GM21390 (cell line): ENCODE measurements at regions not wholly inside any gene's neighbourhood (a gene's known extent, or its start where the extent isn't known, plus 50 kb on each side); places are given as distances from the start of the nearest gene placed in this dataset.

Source experiments
- ATAC-seq: cut with Tn5 transposase; IDR thresholded peaks from one replicate; pipeline ENCODE4 v1.9.1; 2021; ENCODE audit not compliant: unreplicated experiment

DNA sequence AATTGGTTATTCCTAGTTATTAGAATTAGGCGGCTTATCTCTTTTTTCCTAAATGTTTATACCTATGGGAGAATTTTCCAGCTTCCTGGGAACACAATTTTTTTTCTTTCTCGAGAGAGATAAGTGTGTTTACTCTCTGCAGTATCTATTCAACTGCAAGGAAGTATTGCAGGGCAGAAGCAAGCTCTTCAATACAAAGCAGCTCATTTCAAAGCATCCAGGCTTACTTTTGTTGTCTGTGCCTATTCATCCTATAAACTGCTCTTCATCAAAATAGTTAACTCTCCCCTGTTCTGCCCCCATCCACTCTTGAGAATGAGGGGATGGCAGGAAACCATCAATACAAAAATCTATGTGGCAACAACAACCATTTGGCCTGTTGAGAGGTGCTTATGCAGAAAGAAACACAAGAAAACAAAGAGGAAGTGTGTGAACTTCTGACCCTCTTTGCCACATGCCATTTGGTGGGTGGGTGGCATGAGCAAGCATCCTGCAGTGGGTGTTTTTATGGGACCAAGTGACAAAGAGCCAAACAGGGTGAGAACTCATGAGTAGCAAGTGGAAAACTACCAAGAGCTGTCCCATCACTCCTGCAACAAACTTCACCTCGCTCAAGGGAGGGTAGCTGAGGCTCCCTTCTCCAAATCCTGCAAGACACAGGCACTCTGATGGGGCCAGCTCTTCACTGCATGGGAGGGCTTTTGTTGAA lies 50.6 kb upstream of the MRPS6 start:
- ATAC-seq = no peak

DNA sequence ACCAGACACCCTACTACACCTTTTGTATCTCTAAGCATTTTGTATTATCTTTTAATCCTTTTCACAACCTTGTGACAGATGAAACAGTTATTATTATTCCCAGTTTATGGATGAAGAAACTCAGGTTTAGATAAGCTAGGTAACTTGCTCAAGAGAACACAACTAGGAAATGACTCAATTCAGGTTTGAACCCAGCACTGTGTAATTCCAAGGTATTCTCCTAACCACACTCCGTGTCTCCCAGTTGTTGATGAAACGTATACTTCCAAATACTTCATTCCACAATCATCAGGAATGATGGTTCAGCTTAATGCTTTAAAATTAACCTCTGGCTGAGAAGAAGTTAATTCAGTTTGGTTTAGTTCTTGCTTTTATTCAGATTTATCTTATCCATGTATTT lies 51.7 kb upstream of the MRPS6 start:
- no peak for ATAC-seq

DNA sequence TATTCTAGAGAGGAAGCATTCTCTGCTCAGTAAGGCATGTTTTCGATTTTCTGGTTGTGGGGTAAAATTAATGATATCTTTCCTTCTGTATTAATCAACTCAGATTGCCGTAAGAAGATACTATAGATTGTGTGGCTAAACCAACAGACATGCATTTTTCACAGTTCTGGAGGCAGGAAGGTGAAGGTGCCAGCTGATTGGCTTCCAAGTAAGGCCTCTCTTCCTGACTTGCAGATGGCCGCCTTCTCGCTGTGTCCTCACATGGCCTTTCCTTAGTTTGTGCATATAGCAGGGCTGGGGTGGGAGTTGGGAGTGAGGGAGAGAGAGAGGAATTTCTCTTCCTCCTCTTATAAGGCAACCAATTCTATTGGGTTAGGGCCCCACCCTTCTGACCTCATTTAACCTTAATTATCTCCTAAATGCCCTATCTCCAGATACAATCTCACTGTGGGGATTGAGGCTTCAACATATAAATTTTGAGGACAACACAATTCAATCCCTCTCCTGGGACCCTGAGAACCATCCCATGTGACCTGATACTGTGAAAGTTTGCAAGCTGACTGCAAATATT lies 52.3 kb upstream of the MRPS6 start:
- no peak for ATAC-seq

DNA sequence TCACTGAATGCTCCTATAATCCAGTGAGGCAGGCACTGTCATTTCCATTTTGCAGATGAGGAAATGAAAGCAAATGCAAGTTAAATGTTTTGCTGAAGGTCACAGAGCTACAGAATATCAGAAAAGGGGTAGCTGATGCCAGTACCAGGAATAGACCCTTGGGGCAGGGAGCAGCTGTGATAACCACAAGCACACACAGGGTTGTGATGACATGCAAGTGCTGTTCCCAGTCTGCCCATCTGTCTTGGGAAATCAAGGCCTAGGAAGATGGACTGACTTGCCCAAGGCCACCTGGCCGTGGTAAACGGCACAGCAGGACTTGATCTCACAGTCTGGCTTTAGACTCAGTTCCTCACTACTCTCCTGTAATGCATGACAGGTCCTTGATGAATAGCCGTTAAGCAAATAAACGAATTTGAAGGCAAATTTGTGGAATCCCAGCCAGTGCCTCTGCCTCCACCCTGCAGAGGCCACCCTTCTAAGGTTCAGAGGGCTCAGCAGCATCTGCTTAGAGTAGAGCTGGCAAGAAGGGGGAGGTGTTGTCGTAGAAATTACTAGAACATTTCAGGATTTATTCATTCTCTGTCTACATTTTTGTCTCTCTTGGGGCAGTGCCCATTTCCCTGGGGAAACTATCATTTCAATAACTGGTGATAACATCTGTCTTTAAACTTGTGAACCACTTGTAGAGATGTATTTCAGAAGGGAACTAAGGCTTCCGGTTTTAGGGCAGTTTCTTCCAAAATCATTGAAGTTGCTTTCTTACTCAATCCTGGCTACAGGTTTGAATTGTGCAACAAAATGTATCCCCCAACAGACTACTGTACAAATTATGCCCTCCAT lies 53.2 kb upstream of the MRPS6 start:
- ATAC-seq = peak; percentile 38

DNA sequence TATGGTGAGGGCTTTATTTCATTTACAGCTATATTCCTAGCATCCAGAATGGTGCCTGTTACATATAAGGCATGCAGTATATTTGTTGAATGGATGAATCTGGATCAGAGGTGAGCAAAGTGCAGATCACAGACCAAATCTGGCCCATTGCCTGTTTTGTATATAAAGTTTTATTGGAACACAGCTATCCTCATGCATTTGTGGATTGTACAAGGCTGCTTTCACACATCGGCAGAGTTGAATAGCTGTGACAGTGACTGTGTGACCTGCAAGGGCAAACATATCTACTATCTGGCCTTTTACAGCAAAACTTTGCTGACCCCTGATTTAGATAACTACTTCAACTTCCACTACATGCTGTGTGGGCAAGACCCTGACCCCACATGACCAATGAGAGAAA lies 54.0 kb upstream of the MRPS6 start:
- no peak for ATAC-seq

DNA sequence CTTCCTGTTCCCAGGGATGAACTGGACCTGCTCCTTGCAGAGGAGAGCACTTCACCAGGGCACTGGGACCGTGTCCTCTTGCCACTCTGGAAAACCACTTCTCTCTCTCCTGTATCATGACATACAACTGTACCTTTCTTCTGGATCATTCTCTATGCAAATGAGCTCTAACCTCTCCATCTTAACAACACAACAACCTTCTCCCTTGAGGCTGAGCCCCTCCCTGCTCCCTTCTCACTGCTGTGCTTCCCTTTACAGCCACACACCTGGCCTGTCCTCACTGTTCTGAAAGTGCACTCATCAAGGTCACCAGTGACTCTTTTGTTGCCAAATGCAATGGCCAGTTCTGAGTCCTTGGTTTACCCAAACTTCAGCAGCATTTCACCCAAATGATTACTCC lies 54.5 kb upstream of the MRPS6 start:
- ATAC-seq = no peak

DNA sequence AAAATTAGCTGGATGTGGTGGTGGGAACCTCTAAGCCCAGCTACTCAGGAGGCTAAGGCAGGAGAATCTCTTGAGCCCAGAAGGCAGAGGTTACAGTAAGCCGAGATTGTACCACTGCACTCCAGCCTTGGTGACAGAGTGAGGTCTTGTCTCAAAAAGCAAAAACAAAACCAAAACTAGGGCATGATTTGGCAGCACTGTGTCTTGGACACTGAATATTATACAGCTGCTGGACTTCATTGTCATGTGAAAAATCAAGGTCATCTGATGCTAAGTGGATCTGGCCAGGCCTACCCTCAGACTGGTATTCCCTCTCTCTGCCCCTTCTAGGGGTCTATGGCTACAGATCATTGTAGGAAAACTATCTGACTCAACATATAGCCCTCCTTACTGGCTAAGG lies 55.2 kb upstream of the MRPS6 start:
- ATAC-seq = no peak

DNA sequence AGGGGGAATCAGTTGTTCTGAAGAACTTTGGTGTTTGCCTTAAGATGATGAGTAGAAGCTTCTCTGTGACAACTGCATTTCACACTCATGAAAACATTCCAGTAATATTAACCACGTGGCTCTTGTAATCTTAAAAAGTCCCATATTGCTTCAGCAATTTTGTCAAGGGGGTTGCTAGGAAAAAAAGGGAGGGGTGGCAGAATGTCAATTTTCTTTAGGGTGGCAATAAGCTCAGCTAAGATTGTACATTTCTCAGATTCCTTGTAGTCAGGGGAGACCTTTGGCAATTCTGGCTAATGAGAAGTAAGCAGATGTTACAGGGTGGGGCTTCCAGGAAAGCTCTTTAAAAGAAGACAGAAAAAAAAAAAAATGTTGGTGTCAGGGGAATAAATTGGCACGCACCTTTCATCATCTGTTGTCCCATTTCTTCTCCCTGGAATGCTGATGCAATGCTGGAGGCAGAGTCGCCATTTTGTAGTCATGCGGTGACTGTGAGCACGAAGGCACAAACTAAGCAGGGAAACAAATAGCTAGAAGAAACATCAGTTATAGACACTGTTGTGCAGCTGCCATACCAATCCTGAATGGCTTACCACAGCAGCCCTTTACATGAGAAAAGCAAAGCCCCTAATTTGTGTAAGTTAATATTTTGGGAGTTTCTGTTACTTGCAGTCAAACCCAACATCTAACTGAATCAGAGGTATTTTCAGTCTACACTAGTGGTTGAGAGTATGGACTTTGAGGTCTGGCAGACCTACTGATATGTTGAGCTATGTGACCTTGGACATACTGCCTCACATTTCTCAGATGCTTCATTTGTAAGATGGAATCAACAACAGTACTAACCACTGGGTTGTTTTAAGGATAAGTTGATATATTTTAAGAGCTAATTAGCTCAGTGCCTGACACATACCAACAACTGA lies 56.1 kb upstream of the MRPS6 start:
- ATAC-seq = peak; percentile 38

DNA sequence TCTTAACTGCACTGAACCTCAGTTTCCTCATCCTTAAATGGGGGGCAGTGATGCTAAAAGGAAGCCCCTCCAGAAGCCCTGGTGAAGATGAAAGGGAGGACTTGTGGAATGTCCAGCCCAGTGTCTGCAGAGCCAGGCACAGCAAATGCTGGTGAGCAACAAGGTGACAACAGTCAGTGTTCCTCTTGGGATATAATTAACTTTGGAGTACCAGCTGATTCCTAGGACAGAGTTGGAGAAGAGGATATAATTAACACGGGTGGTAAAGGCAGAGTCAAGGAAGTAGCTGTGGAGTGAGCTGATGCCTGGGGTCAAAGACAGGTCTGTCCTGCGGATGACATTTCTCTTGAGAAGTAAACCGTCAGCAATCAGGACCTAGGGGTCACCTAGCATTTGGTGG lies 60.7 kb upstream of the MRPS6 start:
- no peak for ATAC-seq

DNA sequence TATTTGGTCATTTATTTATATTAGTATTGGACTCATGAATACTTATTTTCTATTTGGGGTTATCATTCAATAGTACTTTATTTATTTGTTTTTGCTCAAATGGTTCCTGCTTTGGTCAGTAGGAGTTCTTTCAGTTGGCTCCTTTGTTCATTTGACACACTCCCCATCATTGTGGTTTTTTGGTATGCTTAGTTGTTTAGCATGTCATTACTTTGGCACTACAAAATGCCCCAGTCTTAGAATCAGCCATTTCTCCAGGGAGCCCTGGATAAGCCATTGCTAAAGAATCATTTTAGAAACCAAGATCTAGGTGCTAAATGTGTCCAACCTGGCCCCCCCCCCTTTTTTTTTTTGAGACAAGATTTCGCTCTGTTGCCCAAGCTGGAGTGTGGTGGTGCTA lies 61.7 kb upstream of the MRPS6 start:
- no peak for ATAC-seq

DNA sequence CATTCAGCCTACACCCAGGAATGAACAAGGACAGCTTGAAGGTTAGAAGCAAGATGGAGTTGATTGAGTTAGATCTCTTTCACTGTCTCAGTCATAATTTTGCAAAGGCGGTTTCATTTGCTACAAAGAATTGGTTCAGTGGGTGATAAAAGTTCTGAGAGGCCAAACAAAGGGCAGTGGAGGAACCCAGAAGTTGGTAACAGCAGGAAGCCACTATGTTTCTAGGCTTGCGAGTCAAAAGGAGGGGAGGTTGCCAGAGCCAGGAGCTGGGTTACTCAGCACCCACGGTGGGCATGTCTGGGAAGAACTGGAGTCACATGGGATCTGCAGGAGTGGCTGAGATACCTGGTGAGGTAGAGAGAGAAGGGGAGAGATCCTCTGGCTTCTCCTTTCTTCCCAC lies 64.2 kb upstream of the MRPS6 start:
- ATAC-seq = no peak

DNA sequence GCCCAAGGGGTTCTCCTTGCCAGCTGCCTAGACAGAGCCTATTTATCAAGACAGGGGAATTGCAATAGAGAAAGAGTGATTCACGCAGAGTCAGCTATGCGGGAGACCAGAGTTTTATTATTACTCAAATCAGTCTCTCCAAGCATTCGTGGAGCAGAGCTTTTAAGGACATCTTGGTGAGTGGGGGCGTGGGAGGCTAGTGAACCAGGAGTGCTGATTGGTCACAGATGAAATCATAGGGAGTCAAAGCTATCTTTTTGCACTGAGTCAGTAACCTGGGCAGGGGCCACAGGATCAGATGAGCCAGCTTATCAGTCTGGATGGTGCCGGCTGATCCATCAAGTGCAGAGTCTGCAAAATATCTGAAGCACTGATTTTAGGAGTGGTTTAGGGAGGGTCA lies 64.8 kb upstream of the MRPS6 start:
- no peak for ATAC-seq

DNA sequence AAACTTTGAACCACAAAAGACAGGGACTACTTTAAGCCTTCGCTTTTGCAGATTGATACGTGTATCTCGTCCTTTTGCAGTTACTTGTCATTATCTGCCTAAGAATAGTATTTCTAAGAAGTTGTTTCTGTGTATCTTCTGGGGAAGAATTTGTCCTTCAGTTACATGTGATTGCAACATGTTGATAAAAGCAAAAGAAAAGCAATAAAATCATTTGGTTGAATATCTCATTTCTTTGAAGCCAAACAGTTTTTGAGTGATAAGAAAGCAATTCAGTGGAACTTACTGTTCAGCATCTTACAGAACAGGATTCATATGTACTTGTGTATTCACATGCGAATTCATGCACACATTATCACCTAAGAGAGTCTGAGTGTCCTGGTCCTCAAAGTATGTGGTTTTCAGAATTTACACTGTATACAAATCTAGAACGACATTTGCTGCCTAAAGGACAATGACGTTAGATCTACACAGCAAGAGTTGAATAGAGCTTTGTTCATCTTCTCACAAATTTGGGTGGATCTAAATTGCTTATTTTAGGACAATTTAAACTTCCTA lies 66.7 kb upstream of the MRPS6 start:
- no peak for ATAC-seq

DNA sequence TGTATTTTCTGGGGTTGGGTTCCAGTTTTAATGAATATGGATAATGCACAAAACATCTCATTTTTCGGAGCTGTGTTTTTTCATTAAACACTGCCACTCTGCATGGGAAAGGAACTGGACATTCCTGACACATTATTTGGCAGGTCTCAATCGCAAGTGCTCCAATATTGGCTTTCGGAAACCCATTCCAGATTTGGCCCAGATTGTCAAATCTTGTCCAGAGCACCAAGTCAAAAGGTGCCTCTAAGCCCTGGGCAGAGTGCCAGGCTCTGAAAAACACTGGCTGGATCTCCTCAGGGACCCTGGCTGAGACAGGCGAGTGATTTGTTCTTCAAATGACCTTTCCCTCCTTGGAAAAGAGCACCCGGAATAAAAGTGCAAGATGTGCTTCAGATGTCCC lies 68.4 kb upstream of the MRPS6 start:
- ATAC-seq = no peak

DNA sequence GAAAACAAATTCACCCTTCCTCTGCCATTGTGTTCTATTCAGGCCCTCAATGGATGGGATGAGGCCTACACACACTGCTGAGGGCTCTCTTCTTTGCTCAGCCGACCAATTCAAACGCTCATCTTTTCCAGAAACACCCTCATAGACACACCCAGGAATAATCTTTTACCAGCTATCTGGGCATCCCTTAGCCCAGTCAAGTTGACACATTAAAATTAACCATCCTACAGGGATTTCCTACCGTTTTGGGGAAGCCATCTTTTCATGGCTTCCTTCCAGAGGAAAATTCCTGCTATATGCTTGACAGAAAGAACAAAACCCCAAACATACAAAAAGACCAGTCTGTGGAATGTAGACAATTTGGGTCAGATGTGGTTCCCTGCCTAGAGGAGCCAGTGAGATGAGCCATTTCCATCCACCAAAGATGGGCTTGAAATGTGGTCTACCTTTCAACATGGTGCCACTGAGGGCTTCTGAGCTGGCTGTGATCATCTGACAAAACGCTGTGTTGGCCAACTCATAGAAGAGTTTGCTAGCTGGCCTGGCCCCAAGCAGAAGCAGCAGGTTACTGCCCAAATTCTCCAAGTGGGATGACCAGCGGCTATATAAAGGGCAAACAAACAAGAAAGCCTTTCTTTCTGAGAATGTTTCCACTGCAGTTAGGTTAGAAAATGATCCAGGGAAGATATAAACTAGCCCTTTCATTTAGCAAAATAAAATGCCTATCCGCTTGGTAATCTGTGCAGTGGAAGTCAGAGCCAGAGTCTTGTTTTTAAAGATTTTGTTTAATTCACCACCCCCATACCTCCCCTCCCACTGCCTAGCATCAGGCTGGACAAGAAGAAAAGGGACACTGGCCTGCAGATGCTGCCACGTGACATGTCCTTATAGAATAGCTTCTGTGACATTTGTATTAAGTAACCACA lies 69.1 kb upstream of the MRPS6 start:
- no peak for ATAC-seq

DNA sequence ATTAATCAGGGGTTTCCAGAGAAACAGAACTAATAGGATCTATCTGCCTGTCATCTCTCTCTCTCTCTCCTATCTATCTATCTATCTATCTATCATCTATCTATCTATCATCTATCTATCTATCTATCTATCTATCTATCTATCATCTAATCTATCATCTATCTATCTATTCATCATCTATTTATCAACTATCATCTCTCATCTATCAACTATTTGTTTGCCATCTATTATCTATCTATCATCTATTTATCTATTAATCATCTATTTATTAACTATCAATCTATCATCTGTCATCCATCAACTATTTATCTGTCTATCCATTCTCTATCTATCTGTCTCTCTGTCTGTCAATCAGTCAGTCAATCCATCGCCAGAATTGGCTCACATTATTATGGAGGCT lies 70.0 kb upstream of the MRPS6 start:
- no peak for ATAC-seq

DNA sequence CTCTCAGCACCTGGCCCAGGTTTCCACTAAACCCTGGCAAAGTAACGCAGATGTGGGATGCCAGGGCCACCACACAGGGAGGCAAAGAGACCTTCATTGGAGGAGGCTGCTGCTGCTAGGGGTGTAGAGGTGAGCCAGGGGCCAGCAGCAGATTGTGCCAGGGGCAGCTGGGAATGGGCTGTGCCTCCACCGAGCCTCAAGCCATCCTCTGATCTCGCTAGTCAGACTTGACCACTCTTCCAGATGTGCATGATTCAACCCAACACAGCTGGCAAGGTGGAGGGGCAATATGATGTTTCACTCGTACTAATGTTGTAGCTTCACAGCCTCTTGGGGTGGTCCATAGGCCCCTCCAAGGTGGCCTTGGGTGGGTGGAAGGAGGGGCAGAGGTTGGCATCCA lies 73.0 kb upstream of the MRPS6 start:
- ATAC-seq = no peak

DNA sequence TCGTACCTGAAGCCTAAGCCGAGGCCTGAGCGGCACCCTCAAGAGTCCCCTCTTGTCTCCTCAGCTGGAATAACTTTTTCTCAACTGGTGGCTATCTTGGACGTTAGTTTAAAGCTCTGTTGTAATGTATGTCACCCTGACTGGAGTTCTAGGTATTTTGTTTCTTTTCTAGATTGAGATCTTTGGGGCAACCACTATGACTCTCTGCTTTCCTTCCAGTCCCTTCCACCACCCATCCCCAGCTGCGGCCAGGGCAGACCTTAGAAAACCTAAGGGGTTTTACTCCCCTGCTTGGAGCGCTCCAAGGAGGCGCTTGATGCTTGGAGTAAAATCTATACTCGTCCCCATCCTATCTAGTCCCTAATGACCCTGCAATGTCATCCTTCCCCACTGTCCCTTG lies 74.6 kb upstream of the MRPS6 start:
- ATAC-seq = no peak

DNA sequence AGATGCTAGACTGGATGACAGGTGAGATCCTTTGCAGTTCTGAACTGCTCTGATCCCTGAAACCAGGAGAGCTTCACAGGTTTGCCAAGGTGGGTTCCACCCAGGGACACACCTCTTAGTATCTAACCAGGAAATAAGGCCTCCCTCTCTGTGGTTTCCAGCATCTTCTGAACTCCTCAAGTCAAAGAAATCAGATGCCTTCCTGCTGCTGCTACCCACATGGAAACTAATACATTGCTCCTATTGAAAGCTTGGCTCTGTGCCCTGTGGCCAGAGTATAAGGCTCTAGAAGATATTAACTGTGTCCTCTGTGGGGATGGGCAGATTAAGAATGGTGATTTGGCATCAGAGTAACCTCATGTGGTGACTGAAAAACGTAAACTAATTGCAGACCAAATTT lies 75.0 kb upstream of the MRPS6 start:
- ATAC-seq = no peak

DNA sequence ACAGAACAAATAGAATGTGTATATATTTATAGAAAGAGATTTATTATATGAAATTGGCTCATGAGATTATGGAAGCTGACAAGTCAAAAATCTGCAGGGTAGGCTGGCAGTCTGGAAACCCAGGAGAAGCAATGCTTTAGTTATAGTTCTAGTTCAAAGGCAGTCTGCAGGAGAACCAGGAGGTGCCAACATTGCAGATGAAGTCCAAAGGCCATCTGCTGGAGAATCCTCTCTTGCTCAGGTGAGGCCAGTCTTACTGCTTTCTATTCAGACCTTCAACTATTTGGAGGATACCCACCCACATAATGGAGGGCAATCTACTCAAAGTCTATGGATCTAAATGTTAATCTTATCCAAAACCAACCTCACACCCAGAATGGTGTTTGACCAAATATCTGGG lies 75.9 kb upstream of the MRPS6 start:
- ATAC-seq = no peak
